WTC11 (cell line): ENCODE measurements at regions not wholly inside any gene's neighbourhood (a gene's known extent, or its start where the extent isn't known, plus 50 kb on each side); places are given as distances from the start of the nearest gene placed in this dataset.

Experiments
- ATAC-seq: fragments of 200-7000 bp; cut with Tn5 transposase; 2 replicates; pipeline ENCODE4 v1.10.0; 2021; ENCODE audit warnings: mild to moderate bottlenecking, moderate library complexity
- CTCF ChIA-PET: fragments of 300-600 bp; sonication (Branson Sonifier 250); formaldehyde crosslinking; loops from one replicate; lab custom pipeline; 2021; ENCODE audit warnings: antibody characterized with exemption; lab: Charles Lee
- POLR2A ChIA-PET: fragments of 350-600 bp; sonication (Branson Sonifier 250); formaldehyde crosslinking; loops from one replicate; lab custom pipeline; 2021; ENCODE audit warnings: antibody characterized with exemption; lab: Charles Lee
- DNase-seq: peaks from one replicate; pipeline ENCODE4 v3.0.0; 2021; ENCODE audit warnings: low spot score
- H3K27ac Mint-ChIP-seq: 2 replicates; pipeline ENCODE4 v1.8.0; 2021; ENCODE audit warnings: mixed read lengths
- H3K27me3 Mint-ChIP-seq: 2 replicates; pipeline ENCODE4 v1.8.0; 2021; ENCODE audit warnings: low read depth, mild to moderate bottlenecking, moderate library complexity, mixed read lengths
- H3K36me3 Mint-ChIP-seq: 2 replicates; pipeline ENCODE4 v1.8.0; 2021; ENCODE audit warnings: mixed read lengths
- H3K4me1 Mint-ChIP-seq: 2 replicates; pipeline ENCODE4 v1.8.0; 2022; ENCODE audit warnings: mixed read lengths
- H3K4me3 Mint-ChIP-seq: 2 replicates; pipeline ENCODE4 v1.8.0; 2021; ENCODE audit warnings: mild to moderate bottlenecking, moderate library complexity, mixed read lengths
- H3K9me3 Mint-ChIP-seq: 2 replicates; pipeline ENCODE4 v1.8.0; 2021; ENCODE audit warnings: mixed read lengths
- ATF1 ChIP-seq: sonication (generic); formaldehyde crosslinking; IDR thresholded peaks from 2 replicates; pipeline ENCODE4 v1.8.1; 2023; ENCODE audit warnings: mild to moderate bottlenecking, moderate library complexity, missing genetic modification reagents
- CREM ChIP-seq: sonication (generic); formaldehyde crosslinking; IDR thresholded peaks from 2 replicates; pipeline ENCODE4 v1.8.1; 2022; ENCODE audit warnings: mild to moderate bottlenecking, missing genetic modification reagents, moderate library complexity
- GABPB1 ChIP-seq: sonication (generic); formaldehyde crosslinking; IDR thresholded peaks from 2 replicates; pipeline ENCODE4 v1.8.1; 2023; ENCODE audit warnings: mild to moderate bottlenecking, missing genetic modification reagents
- HMGA2 ChIP-seq: fragments of 250-450 bp; sonication (Bioruptor Pico); IDR thresholded peaks from 2 replicates; pipeline ENCODE4 v1.4.0; 2021; ENCODE audit warnings: mild to moderate bottlenecking, moderate library complexity
- NR2C2 ChIP-seq: sonication (generic); formaldehyde crosslinking; IDR thresholded peaks from 2 replicates; pipeline ENCODE4 v1.8.0; 2022; ENCODE audit warnings: mild to moderate bottlenecking, missing genetic modification reagents
- OVOL2 ChIP-seq: fragments of 250-450 bp; sonication (Bioruptor Pico); IDR thresholded peaks from 2 replicates; pipeline ENCODE4 v1.9.0; 2021; ENCODE audit warnings: mild to moderate bottlenecking, borderline replicate concordance
- RORB ChIP-seq: fragments of 250-450 bp; sonication (Bioruptor Pico); IDR thresholded peaks from 2 replicates; pipeline ENCODE4 v1.9.0; 2021; ENCODE audit warnings: mild to moderate bottlenecking
- SP1 ChIP-seq: sonication (generic); formaldehyde crosslinking; conservative IDR thresholded peaks from 2 replicates; pipeline ENCODE4 v1.8.1; 2022; ENCODE audit warnings: missing genetic modification reagents
- ZBTB21 ChIP-seq: sonication (generic); formaldehyde crosslinking; IDR thresholded peaks from 2 replicates; pipeline ENCODE4 v1.8.1; 2023; ENCODE audit warnings: mild to moderate bottlenecking, missing genetic modification reagents, borderline replicate concordance
- ZNF232 ChIP-seq: sonication (generic); formaldehyde crosslinking; IDR thresholded peaks from 2 replicates; pipeline ENCODE4 v1.8.0; 2022; ENCODE audit warnings: mild to moderate bottlenecking, missing genetic modification reagents
- TF ChIP-seq, protein P1 (sequence below): sonication (generic); formaldehyde crosslinking; IDR thresholded peaks from 2 replicates; pipeline ENCODE4 v1.8.0; 2022; ENCODE audit warnings: mild to moderate bottlenecking, missing genetic modification reagents
- TF ChIP-seq, protein P2 (sequence below): sonication (generic); formaldehyde crosslinking; IDR thresholded peaks from 2 replicates; pipeline ENCODE4 v1.8.1; 2022; ENCODE audit warnings: low read depth, missing genetic modification reagents, borderline replicate concordance
- TF ChIP-seq, protein P3 (sequence below): sonication (generic); formaldehyde crosslinking; IDR thresholded peaks from 2 replicates; pipeline ENCODE4 v1.8.0; 2023; ENCODE audit warnings: missing genetic modification reagents, mild to moderate bottlenecking, borderline replicate concordance
- TF ChIP-seq, protein P4 (sequence below): sonication (generic); formaldehyde crosslinking; conservative IDR thresholded peaks from 2 replicates; pipeline ENCODE4 v1.8.1; 2022; ENCODE audit warnings: mild to moderate bottlenecking, missing genetic modification reagents
- TF ChIP-seq, protein P5 (sequence below): sonication (generic); formaldehyde crosslinking; IDR thresholded peaks from 2 replicates; pipeline ENCODE4 v1.8.0; 2023; ENCODE audit warnings: mild to moderate bottlenecking, missing genetic modification reagents
- TF ChIP-seq, protein P6 (sequence below): sonication (generic); formaldehyde crosslinking; IDR thresholded peaks from 2 replicates; pipeline ENCODE4 v1.8.1; 2023; ENCODE audit warnings: mild to moderate bottlenecking, missing genetic modification reagents
- TF ChIP-seq, protein P7 (sequence below): sonication (generic); formaldehyde crosslinking; IDR thresholded peaks from 2 replicates; pipeline ENCODE4 v1.8.1; 2023; ENCODE audit warnings: mild to moderate bottlenecking, missing genetic modification reagents, borderline replicate concordance

DNA sequence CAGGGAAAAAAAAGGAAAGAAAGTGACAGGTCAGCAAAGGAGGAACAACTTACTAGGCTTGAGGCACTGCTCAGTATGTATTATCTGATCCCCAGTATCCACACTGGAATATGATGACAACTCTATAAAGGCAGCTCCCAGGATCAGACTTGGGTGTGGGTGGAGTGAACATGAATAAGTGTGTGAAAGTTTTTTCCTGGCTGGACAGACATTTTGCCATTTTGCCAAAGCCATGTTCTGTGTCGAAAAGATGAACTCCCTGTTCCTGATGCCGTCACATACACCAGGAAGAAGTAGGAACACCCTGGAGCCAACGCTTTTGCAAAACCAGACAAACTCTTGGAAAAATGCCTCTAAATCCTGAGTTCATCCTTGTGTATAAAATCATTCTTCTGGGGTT, 143.2 kb upstream of the MEOX2 start:
- Mint-ChIP-seq H3K36me3 (no peaks in the 10 kb centered on the region), H3K27ac (no peak overlapping the region), H3K4me1 (peaks cover 28% of the 10 kb centered on the region), H3K9me3 (no peaks in the 10 kb centered on the region), H3K4me3 (no peak overlapping the region), H3K27me3 (no peaks in the 10 kb centered on the region)
- ChIA-PET POLR2A (no interaction called here), CTCF (no interaction called here)
- no peak for TF ChIP-seq OVOL2 (CRISPR knock-in tag)
- TF ChIP-seq NR2C2, result no peak
- TF ChIP-seq ZNF232, result no peak
- TF ChIP-seq, protein P1, sequence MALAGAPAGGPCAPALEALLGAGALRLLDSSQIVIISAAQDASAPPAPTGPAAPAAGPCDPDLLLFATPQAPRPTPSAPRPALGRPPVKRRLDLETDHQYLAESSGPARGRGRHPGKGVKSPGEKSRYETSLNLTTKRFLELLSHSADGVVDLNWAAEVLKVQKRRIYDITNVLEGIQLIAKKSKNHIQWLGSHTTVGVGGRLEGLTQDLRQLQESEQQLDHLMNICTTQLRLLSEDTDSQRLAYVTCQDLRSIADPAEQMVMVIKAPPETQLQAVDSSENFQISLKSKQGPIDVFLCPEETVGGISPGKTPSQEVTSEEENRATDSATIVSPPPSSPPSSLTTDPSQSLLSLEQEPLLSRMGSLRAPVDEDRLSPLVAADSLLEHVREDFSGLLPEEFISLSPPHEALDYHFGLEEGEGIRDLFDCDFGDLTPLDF (CRISPR knock-in tag), result no peak
- no peak for TF ChIP-seq ATF1
- no peak for TF ChIP-seq ZBTB21 (CRISPR knock-in tag)
- no peak for TF ChIP-seq SP1 (CRISPR knock-in tag)
- TF ChIP-seq, protein P2, sequence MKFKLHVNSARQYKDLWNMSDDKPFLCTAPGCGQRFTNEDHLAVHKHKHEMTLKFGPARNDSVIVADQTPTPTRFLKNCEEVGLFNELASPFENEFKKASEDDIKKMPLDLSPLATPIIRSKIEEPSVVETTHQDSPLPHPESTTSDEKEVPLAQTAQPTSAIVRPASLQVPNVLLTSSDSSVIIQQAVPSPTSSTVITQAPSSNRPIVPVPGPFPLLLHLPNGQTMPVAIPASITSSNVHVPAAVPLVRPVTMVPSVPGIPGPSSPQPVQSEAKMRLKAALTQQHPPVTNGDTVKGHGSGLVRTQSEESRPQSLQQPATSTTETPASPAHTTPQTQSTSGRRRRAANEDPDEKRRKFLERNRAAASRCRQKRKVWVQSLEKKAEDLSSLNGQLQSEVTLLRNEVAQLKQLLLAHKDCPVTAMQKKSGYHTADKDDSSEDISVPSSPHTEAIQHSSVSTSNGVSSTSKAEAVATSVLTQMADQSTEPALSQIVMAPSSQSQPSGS (CRISPR knock-in tag), result no peak
- TF ChIP-seq, protein P3, sequence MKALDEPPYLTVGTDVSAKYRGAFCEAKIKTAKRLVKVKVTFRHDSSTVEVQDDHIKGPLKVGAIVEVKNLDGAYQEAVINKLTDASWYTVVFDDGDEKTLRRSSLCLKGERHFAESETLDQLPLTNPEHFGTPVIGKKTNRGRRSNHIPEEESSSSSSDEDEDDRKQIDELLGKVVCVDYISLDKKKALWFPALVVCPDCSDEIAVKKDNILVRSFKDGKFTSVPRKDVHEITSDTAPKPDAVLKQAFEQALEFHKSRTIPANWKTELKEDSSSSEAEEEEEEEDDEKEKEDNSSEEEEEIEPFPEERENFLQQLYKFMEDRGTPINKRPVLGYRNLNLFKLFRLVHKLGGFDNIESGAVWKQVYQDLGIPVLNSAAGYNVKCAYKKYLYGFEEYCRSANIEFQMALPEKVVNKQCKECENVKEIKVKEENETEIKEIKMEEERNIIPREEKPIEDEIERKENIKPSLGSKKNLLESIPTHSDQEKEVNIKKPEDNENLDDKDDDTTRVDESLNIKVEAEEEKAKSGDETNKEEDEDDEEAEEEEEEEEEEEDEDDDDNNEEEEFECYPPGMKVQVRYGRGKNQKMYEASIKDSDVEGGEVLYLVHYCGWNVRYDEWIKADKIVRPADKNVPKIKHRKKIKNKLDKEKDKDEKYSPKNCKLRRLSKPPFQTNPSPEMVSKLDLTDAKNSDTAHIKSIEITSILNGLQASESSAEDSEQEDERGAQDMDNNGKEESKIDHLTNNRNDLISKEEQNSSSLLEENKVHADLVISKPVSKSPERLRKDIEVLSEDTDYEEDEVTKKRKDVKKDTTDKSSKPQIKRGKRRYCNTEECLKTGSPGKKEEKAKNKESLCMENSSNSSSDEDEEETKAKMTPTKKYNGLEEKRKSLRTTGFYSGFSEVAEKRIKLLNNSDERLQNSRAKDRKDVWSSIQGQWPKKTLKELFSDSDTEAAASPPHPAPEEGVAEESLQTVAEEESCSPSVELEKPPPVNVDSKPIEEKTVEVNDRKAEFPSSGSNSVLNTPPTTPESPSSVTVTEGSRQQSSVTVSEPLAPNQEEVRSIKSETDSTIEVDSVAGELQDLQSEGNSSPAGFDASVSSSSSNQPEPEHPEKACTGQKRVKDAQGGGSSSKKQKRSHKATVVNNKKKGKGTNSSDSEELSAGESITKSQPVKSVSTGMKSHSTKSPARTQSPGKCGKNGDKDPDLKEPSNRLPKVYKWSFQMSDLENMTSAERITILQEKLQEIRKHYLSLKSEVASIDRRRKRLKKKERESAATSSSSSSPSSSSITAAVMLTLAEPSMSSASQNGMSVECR (CRISPR knock-in tag), result no peak
- TF ChIP-seq, protein P4, sequence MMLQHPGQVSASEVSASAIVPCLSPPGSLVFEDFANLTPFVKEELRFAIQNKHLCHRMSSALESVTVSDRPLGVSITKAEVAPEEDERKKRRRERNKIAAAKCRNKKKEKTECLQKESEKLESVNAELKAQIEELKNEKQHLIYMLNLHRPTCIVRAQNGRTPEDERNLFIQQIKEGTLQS (CRISPR knock-in tag), result no peak
- TF ChIP-seq, protein P5, sequence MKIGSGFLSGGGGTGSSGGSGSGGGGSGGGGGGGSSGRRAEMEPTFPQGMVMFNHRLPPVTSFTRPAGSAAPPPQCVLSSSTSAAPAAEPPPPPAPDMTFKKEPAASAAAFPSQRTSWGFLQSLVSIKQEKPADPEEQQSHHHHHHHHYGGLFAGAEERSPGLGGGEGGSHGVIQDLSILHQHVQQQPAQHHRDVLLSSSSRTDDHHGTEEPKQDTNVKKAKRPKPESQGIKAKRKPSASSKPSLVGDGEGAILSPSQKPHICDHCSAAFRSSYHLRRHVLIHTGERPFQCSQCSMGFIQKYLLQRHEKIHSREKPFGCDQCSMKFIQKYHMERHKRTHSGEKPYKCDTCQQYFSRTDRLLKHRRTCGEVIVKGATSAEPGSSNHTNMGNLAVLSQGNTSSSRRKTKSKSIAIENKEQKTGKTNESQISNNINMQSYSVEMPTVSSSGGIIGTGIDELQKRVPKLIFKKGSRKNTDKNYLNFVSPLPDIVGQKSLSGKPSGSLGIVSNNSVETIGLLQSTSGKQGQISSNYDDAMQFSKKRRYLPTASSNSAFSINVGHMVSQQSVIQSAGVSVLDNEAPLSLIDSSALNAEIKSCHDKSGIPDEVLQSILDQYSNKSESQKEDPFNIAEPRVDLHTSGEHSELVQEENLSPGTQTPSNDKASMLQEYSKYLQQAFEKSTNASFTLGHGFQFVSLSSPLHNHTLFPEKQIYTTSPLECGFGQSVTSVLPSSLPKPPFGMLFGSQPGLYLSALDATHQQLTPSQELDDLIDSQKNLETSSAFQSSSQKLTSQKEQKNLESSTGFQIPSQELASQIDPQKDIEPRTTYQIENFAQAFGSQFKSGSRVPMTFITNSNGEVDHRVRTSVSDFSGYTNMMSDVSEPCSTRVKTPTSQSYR (CRISPR knock-in tag), result no peak
- TF ChIP-seq GABPB1, result no peak
- TF ChIP-seq, protein P6, sequence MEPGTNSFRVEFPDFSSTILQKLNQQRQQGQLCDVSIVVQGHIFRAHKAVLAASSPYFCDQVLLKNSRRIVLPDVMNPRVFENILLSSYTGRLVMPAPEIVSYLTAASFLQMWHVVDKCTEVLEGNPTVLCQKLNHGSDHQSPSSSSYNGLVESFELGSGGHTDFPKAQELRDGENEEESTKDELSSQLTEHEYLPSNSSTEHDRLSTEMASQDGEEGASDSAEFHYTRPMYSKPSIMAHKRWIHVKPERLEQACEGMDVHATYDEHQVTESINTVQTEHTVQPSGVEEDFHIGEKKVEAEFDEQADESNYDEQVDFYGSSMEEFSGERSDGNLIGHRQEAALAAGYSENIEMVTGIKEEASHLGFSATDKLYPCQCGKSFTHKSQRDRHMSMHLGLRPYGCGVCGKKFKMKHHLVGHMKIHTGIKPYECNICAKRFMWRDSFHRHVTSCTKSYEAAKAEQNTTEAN (CRISPR knock-in tag), result no peak
- TF ChIP-seq CREM (CRISPR knock-in tag), result no peak
- TF ChIP-seq HMGA2 (CRISPR knock-in tag), result no peak
- TF ChIP-seq, protein P7, sequence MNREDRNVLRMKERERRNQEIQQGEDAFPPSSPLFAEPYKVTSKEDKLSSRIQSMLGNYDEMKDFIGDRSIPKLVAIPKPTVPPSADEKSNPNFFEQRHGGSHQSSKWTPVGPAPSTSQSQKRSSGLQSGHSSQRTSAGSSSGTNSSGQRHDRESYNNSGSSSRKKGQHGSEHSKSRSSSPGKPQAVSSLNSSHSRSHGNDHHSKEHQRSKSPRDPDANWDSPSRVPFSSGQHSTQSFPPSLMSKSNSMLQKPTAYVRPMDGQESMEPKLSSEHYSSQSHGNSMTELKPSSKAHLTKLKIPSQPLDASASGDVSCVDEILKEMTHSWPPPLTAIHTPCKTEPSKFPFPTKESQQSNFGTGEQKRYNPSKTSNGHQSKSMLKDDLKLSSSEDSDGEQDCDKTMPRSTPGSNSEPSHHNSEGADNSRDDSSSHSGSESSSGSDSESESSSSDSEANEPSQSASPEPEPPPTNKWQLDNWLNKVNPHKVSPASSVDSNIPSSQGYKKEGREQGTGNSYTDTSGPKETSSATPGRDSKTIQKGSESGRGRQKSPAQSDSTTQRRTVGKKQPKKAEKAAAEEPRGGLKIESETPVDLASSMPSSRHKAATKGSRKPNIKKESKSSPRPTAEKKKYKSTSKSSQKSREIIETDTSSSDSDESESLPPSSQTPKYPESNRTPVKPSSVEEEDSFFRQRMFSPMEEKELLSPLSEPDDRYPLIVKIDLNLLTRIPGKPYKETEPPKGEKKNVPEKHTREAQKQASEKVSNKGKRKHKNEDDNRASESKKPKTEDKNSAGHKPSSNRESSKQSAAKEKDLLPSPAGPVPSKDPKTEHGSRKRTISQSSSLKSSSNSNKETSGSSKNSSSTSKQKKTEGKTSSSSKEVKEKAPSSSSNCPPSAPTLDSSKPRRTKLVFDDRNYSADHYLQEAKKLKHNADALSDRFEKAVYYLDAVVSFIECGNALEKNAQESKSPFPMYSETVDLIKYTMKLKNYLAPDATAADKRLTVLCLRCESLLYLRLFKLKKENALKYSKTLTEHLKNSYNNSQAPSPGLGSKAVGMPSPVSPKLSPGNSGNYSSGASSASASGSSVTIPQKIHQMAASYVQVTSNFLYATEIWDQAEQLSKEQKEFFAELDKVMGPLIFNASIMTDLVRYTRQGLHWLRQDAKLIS (CRISPR knock-in tag), result no peak
- TF ChIP-seq RORB (CRISPR knock-in tag), result no peak
- no peak for DNase-seq
- no peak for ATAC-seq
